WERI-Rb-1 (cell line): ENCODE measurements at regions not wholly inside any gene's neighbourhood (a gene's known extent, or its start where the extent isn't known, plus 50 kb on each side); places are given as distances from the start of the nearest gene placed in this dataset.

Experiments
- DNase-seq: peaks from one replicate; pipeline ENCODE4 v3.0.0-alpha.2; 2020
- H3K27ac ChIP-seq: fragments of 250-450 bp; sonication (Bioruptor Pico); 2 replicates; pipeline ENCODE4 v1.5.1; 2020; ENCODE audit warnings: mild to moderate bottlenecking, moderate library complexity
- H3K27me3 ChIP-seq: fragments of 250-450 bp; sonication (Bioruptor Pico); 2 replicates; pipeline ENCODE4 v1.5.1; 2021; ENCODE audit warnings: mild to moderate bottlenecking, low read depth, moderate library complexity; ENCODE audit not compliant: insufficient read depth, severe bottlenecking
- H3K36me3 ChIP-seq: fragments of 250-450 bp; sonication (Bioruptor Pico); 2 replicates; pipeline ENCODE4 v1.5.1; 2020; ENCODE audit warnings: mild to moderate bottlenecking, moderate library complexity
- H3K4me3 ChIP-seq: 2 replicates; pipeline ENCODE4 v1.5.1; 2011; ENCODE audit warnings: low read depth, mild to moderate bottlenecking, control low read depth, low read length
- H3K9me3 ChIP-seq: fragments of 250-450 bp; sonication (Bioruptor Pico); 2 replicates; pipeline ENCODE4 v1.5.1; 2021; ENCODE audit warnings: mild to moderate bottlenecking, moderate library complexity; ENCODE audit not compliant: severe bottlenecking
- TF ChIP-seq, protein P1 (sequence below): IDR thresholded peaks from 2 replicates; pipeline ENCODE4 v1.5.1; 2011; ENCODE audit warnings: low read depth, mild to moderate bottlenecking, control low read depth, inconsistent platforms, low read length

DNA sequence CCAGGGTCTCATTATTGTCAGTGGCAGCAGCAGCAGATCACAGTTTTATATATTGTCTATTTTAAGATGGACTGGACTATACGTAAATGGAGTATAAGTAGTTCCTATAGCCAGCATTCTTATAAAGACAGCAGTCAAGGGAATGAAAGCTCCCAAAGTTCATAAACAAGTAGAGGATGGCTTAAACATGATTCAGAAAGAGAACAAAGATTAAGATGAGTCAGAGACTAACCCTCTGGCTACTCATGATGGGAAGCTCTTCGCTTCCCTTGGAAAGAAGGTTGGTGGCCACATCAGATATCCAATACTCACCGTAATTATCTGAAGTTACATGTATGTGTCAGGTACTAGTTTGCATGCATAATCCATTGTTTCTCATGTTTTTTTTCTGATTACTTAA, 277.0 kb downstream of the INHBA start:
- DNase-seq = no peak

DNA sequence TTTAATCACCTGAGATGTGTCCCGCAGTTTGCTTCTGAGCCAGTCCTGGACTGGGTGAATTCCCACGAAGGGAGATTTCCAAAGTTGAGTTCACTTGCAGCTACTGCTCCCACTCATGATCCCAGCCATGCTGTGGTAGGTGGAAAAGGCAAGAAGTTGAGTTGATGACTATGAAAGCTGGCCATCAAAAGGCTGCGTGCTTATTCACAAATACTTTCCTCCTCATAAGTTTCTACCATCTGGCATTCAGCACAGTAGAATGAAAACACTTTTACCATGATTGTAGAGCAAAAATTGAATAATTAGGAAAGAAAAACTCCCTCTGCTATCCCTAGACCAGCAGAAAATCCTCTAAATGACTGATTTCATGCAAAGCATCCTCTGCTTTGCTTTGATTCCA, 281.8 kb downstream of the INHBA start:
- Histone ChIP-seq H3K9me3 (no peaks in the 10 kb centered on the region), H3K36me3 (no peaks in the 10 kb centered on the region), H3K27me3 (peaks cover 46% of the 10 kb centered on the region), H3K4me3 (no peak overlapping the region), H3K27ac (no peak overlapping the region)
- DNase-seq = no peak
- TF ChIP-seq, protein P1, sequence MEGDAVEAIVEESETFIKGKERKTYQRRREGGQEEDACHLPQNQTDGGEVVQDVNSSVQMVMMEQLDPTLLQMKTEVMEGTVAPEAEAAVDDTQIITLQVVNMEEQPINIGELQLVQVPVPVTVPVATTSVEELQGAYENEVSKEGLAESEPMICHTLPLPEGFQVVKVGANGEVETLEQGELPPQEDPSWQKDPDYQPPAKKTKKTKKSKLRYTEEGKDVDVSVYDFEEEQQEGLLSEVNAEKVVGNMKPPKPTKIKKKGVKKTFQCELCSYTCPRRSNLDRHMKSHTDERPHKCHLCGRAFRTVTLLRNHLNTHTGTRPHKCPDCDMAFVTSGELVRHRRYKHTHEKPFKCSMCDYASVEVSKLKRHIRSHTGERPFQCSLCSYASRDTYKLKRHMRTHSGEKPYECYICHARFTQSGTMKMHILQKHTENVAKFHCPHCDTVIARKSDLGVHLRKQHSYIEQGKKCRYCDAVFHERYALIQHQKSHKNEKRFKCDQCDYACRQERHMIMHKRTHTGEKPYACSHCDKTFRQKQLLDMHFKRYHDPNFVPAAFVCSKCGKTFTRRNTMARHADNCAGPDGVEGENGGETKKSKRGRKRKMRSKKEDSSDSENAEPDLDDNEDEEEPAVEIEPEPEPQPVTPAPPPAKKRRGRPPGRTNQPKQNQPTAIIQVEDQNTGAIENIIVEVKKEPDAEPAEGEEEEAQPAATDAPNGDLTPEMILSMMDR = no peak

More for the DNA sequence above, 277.0 kb downstream of the INHBA start:
- H3K27me3 ChIP-seq = peaks cover 38% of the 10 kb centered on the region
- TF ChIP-seq, protein P1 = no peak
- H3K9me3 ChIP-seq = no peaks in the 10 kb centered on the region
- H3K36me3 ChIP-seq = no peaks in the 10 kb centered on the region
- no peak overlapping the region for H3K27ac ChIP-seq
- H3K4me3 ChIP-seq = no peak overlapping the region

DNA sequence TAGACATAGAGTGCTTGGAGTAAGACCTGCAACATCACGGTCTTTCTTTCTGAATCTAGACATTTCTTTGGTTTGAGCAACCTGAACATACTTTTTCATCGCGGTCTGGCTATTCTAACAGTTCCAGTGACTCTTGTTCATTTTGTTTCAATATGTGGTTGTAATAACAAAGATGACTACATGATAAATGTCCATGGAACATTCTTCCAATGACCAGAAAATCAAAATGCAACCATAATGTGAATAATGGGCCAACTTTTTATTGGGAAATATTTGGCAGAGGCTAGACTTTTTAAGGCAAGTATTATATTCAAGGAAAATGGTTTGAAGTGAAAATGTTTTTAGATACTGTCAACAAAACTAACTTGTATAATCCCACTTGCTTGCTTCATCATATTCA, 282.5 kb downstream of the INHBA start:
- TF ChIP-seq, protein P1 = no peak
- DNase-seq = no peak

GRCh38 chr7:41418337-41418736, 284.6 kb downstream of the INHBA start:
- Histone ChIP-seq H3K27me3 (peaks cover 36% of the 10 kb centered on the region), H3K36me3 (no peaks in the 10 kb centered on the region), H3K9me3 (peaks cover 5% of the 10 kb centered on the region), H3K4me3 (no peak overlapping the region), H3K27ac (no peak overlapping the region)
- TF ChIP-seq, protein P1 = no peak
- DNase-seq = no peak

More for the DNA sequence above, 282.5 kb downstream of the INHBA start:
- H3K9me3 ChIP-seq = no peaks in the 10 kb centered on the region
- H3K36me3 ChIP-seq = no peaks in the 10 kb centered on the region
- peaks cover 44% of the 10 kb centered on the region for H3K27me3 ChIP-seq
- H3K27ac ChIP-seq = no peak overlapping the region
- H3K4me3 ChIP-seq = no peak overlapping the region

- no peak for DNase-seq
- Histone ChIP-seq H3K27ac (no peak overlapping the region), H3K27me3 (peaks cover 35% of the 10 kb centered on the region), H3K4me3 (no peak overlapping the region), H3K9me3 (peaks cover 5% of the 10 kb centered on the region), H3K36me3 (no peaks in the 10 kb centered on the region)
- TF ChIP-seq, protein P1 = no peak
Measured at GRCh38 chr7:41416208-41416595, 286.7 kb downstream of the INHBA start.

DNA sequence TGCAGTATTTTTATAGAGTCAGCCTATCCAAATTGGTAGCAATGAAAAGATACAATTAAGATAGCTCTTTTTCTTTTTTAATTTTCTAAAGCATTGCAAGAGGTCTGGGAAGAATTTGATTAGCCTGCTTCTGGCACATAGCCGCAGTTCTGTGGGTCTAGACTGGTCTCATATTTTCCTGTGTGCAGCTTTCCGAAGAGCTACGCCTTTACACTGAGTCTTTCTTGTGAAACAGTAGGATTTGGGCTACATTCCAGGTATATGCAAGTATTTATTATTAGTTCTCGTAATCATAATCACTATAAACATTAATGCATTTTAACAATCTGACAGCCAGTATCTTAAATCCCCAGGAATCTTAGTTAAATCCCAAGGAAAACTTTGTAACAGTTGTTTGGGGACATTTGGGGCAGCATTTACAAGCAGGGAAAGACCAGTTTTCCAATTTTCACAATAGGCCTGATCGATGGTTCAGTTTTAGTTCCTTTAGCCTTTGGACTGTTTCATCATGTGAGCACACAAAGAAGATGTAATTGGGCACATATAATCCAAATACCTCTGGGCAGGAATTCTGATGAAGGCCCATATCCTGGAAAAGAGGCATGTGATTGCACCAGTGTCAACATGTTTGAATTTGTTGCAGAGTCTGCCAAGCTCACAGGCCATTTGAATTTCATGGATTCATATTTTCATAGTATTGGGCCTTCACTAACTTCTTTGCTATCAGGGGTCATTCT, 287.3 kb downstream of the INHBA start:
- Histone ChIP-seq H3K27me3 (peaks cover 35% of the 10 kb centered on the region), H3K27ac (no peak overlapping the region), H3K36me3 (no peaks in the 10 kb centered on the region), H3K9me3 (peaks cover 5% of the 10 kb centered on the region), H3K4me3 (no peak overlapping the region)
- TF ChIP-seq, protein P1 = no peak
- DNase-seq = no peak
